ENCODE measurements at regions not wholly inside any gene's neighbourhood (a gene's known extent, or its start where the extent isn't known, plus 50 kb on each side); places are given as distances from the start of the nearest gene placed in this dataset.

GRCh38 chr12:69149270-69149669 is 90.1 kb upstream of the CPSF6 start:
- no peak for TF ChIP-seq ZNF610 (tag by site-specific recombination; IDR thresholded peaks at IDR 0.05; ENCODE audit: borderline replicate concordance)
- TF ChIP-seq CTCF (tag by site-specific recombination; IDR thresholded peaks at IDR 0.05), result no peak
- TF ChIP-seq ZNF140 (tag by site-specific recombination; IDR thresholded peaks at IDR 0.05), result no peak
- TF ChIP-seq ZNF324 (tag by site-specific recombination; IDR thresholded peaks at IDR 0.05), result no peak
- no peak for TF ChIP-seq REST (tag by site-specific recombination; IDR thresholded peaks at IDR 0.05)
- no peak for TF ChIP-seq REPIN1 (tag by site-specific recombination; IDR thresholded peaks at IDR 0.05; ENCODE audit: low read depth)
- no peak for TF ChIP-seq ZNF274 (IDR thresholded peaks at IDR 0.05; ENCODE audit: low read length)
- no peak for TF ChIP-seq ZNF274 (tag by site-specific recombination; IDR thresholded peaks at IDR 0.05; ENCODE audit: borderline replicate concordance)
- TF ChIP-seq SP3 (tag by site-specific recombination; IDR thresholded peaks at IDR 0.05), result no peak

All from HEK293 (cell line).